ENCODE measurements at regions not wholly inside any gene's neighbourhood (a gene's known extent, or its start where the extent isn't known, plus 50 kb on each side); places are given as distances from the start of the nearest gene placed in this dataset.

DNA sequence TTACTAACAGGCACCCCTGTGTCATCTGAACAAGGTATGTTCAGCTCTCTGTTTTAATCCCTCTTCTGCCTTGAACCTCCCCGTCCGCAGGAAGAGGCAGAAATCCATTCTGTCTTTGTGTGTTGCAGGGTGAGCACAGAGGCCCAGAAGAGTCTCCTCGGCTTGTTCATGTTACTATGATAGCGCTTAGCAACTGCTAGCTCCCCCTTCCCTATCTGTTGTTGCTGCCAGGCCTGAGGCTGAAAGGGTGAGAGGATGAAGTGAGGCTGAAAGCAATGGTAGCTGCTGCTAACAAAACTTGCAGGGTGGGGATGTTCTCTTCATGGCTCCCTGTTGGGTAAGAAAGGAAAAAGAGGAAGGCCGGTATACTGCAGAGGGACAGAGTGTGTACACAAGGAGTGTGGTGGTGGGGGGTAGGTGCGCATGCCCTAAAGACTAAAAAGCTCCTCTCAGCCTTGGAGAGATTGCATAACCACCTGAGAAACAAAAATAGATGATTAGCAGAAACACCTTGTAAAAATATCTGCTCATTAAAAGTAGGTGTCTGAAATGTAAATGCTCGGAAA, 55.2 kb upstream of the CITED2 start:
- Histone ChIP-seq H3K27me3 (ENCODE audit: control insufficient read depth, insufficient read depth, low read length, poor library complexity, severe bottlenecking) (no peaks in the 10 kb centered on the region), H3K4me1 (ENCODE audit: control insufficient read depth, insufficient read depth, low read length) (no peaks in the 10 kb centered on the region), H3K9me3 (ENCODE audit: control insufficient read depth, low read length) (peaks cover 11% of the 10 kb centered on the region), H3K9ac (ENCODE audit: extremely low read depth, low read length, poor library complexity, severe bottlenecking) (no peak overlapping the region), H3K4me3 (ENCODE audit: low read length) (no peak overlapping the region), H3K36me3 (ENCODE audit: control insufficient read depth, insufficient read depth, low read length) (no peaks in the 10 kb centered on the region), H3K27ac (ENCODE audit: low read depth, low read length) (no peak overlapping the region)
- DNase-seq = no peak
- TF ChIP-seq, protein P1, sequence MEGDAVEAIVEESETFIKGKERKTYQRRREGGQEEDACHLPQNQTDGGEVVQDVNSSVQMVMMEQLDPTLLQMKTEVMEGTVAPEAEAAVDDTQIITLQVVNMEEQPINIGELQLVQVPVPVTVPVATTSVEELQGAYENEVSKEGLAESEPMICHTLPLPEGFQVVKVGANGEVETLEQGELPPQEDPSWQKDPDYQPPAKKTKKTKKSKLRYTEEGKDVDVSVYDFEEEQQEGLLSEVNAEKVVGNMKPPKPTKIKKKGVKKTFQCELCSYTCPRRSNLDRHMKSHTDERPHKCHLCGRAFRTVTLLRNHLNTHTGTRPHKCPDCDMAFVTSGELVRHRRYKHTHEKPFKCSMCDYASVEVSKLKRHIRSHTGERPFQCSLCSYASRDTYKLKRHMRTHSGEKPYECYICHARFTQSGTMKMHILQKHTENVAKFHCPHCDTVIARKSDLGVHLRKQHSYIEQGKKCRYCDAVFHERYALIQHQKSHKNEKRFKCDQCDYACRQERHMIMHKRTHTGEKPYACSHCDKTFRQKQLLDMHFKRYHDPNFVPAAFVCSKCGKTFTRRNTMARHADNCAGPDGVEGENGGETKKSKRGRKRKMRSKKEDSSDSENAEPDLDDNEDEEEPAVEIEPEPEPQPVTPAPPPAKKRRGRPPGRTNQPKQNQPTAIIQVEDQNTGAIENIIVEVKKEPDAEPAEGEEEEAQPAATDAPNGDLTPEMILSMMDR (conservative IDR thresholded peaks at IDR 0.05) = no peak
- Mint-ChIP-seq H3K27ac (no peak overlapping the region), H3K4me3 (no peak overlapping the region), H3K27me3 (ENCODE audit: insufficient read depth) (no peaks in the 10 kb centered on the region), H3K36me3 (ENCODE audit: low read depth) (no peaks in the 10 kb centered on the region), H3K9me3 (no peaks in the 10 kb centered on the region), H3K4me1 (peaks cover 27% of the 10 kb centered on the region)
- WGBS, 2 experiments (ENCODE audit: insufficient coverage in 1 of 2, insufficient read length in 1 of 2) = 85 to 88% methylated on average over 4 to 7 of the region's 7 CpGs

DNA sequence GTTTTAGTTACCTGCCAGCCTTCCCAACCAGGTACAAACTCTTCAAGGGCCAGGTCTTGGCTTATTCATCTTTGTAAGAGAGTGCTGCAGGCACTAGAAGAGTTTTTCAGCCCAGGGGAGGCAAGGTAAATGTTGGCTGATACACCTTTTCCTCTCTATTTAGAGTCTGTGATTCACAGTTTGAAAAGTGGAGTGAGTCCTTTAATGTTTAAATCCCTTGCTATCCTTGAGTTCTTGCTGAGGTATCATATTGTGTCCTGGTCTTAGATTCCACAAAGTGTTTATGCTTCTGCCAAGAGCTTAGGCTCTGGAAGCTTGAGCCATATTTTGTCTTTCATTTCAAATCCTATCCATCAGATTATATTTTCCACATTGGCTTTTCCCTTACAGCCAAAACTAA, 52.8 kb upstream of the CITED2 start:
- H3K27ac ChIP-seq (ENCODE audit: low read depth, low read length) = no peak overlapping the region
- Mint-ChIP-seq H3K27me3 (ENCODE audit: insufficient read depth) (no peaks in the 10 kb centered on the region), H3K4me1 (peaks cover 17% of the 10 kb centered on the region), H3K4me3 (no peak overlapping the region), H3K9me3 (no peaks in the 10 kb centered on the region), H3K27ac (no peak overlapping the region), H3K36me3 (ENCODE audit: low read depth) (no peaks in the 10 kb centered on the region)
- no peaks in the 10 kb centered on the region for H3K4me1 ChIP-seq (ENCODE audit: control insufficient read depth, insufficient read depth, low read length)
- H3K27me3 ChIP-seq (ENCODE audit: control insufficient read depth, insufficient read depth, low read length, poor library complexity, severe bottlenecking) = no peaks in the 10 kb centered on the region
- H3K4me3 ChIP-seq (ENCODE audit: low read length) = no peak overlapping the region
- H3K9me3 ChIP-seq (ENCODE audit: control insufficient read depth, low read length) = peaks cover 11% of the 10 kb centered on the region
- no peaks in the 10 kb centered on the region for H3K36me3 ChIP-seq (ENCODE audit: control insufficient read depth, insufficient read depth, low read length)
- no peak for DNase-seq
- no peak overlapping the region for H3K9ac ChIP-seq (ENCODE audit: extremely low read depth, low read length, poor library complexity, severe bottlenecking)
- TF ChIP-seq, protein P1 (conservative IDR thresholded peaks at IDR 0.05) = no peak

DNA sequence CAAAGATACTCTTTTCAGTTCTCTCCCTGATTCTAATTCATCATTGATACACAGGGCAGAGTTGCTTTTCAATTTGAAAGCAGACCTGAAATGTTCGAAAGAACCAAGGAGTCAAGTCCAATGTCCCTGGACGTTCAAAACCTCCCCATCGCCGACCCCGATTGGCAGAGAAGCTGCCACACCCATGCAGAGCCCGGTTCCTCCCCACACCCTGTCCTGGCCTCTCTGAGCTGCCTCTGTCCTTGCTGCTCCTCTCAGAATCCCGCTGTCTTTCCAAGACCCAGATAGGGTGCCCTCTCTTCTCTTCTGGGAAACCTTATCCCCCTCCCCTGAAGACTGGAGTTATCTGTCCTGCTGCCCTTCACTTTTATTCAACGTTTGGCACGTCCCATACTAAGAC, 52.3 kb upstream of the CITED2 start:
- Mint-ChIP-seq H3K27me3 (ENCODE audit: insufficient read depth) (no peaks in the 10 kb centered on the region), H3K36me3 (ENCODE audit: low read depth) (no peaks in the 10 kb centered on the region), H3K27ac (no peak overlapping the region), H3K4me3 (no peak overlapping the region), H3K4me1 (peaks cover 17% of the 10 kb centered on the region), H3K9me3 (no peaks in the 10 kb centered on the region)
- H3K4me1 ChIP-seq (ENCODE audit: control insufficient read depth, insufficient read depth, low read length) = no peaks in the 10 kb centered on the region
- peaks cover 9% of the 10 kb centered on the region for H3K9me3 ChIP-seq (ENCODE audit: control insufficient read depth, low read length)
- no peak overlapping the region for H3K4me3 ChIP-seq (ENCODE audit: low read length)
- H3K27ac ChIP-seq (ENCODE audit: low read depth, low read length) = no peak overlapping the region
- TF ChIP-seq, protein P1 (conservative IDR thresholded peaks at IDR 0.05) = no peak
- no peak overlapping the region for H3K9ac ChIP-seq (ENCODE audit: extremely low read depth, low read length, poor library complexity, severe bottlenecking)
- DNase-seq = no peak
- no peaks in the 10 kb centered on the region for H3K27me3 ChIP-seq (ENCODE audit: control insufficient read depth, insufficient read depth, low read length, poor library complexity, severe bottlenecking)
- H3K36me3 ChIP-seq (ENCODE audit: control insufficient read depth, insufficient read depth, low read length) = no peaks in the 10 kb centered on the region
- WGBS, 2 experiments (ENCODE audit: insufficient coverage in 1 of 2, insufficient read length in 1 of 2) = 92 to 94% methylated on average over 6 to 9 of the region's 9 CpGs

Data from endodermal cell (in vitro differentiated cells).